Mesothelial cell of epicardium (in vitro differentiated cells): ENCODE measurements at regions not wholly inside any gene's neighbourhood (a gene's known extent, or its start where the extent isn't known, plus 50 kb on each side); places are given as distances from the start of the nearest gene placed in this dataset.

Source experiments
- DNase-seq, 2 experiments: peaks; one replicate each; pipeline ENCODE4 v3.0.0; 2021; ENCODE audit warnings: low spot score in 2 of 2; ENCODE audit not compliant: unreplicated experiment in 2 of 2
- H3K27ac Mint-ChIP-seq: 2 replicates; pipeline ENCODE4 v1.8.0; 2021; ENCODE audit warnings: mixed read lengths
- H3K27me3 Mint-ChIP-seq: 2 replicates; pipeline ENCODE4 v1.8.0; 2021; ENCODE audit warnings: low read depth, mixed read lengths
- H3K36me3 Mint-ChIP-seq: 2 replicates; pipeline ENCODE4 v1.8.0; 2021; ENCODE audit warnings: mixed read lengths
- H3K4me1 Mint-ChIP-seq: 2 replicates; pipeline ENCODE4 v1.8.0; 2021; ENCODE audit warnings: mixed read lengths
- H3K4me3 Mint-ChIP-seq: 2 replicates; pipeline ENCODE4 v1.8.0; 2021; ENCODE audit warnings: mild to moderate bottlenecking, moderate library complexity, mixed read lengths
- H3K9me3 Mint-ChIP-seq: 2 replicates; pipeline ENCODE4 v1.8.0; 2021; ENCODE audit warnings: mixed read lengths
- TF ChIP-seq, protein P1 (sequence below): fragments of 200-600 bp; sonication (generic); IDR thresholded peaks from one replicate; pipeline ENCODE4 v1.5.0; 2021; ENCODE audit warnings: antibody characterized with exemption; ENCODE audit not compliant: unreplicated experiment

DNA sequence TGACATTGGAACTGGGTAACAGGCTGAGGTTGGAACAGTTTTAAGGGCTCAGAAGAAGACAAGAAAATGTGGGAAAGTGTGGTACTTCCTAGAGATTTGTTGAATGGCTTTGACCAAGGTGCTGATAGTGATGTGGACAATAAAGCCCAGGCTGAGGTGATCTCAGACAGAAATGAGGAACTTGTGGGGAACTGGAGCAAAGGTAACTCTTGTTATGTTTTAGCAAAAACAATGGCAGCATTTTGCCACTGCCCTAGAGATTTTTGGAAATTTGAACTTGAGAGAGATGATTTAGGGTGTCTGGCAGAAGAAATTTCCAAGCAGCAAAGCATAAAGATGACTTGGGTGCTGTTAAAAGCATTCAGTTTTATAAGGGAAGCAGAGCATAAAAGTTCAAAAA, 474.7 kb upstream of the ADGRB3 start:
- Mint-ChIP-seq H3K27me3 (no peaks in the 10 kb centered on the region), H3K9me3 (peaks cover 12% of the 10 kb centered on the region), H3K4me1 (no peaks in the 10 kb centered on the region), H3K36me3 (no peaks in the 10 kb centered on the region), H3K4me3 (no peak overlapping the region), H3K27ac (no peak overlapping the region)
- no peak for DNase-seq
- TF ChIP-seq, protein P1, sequence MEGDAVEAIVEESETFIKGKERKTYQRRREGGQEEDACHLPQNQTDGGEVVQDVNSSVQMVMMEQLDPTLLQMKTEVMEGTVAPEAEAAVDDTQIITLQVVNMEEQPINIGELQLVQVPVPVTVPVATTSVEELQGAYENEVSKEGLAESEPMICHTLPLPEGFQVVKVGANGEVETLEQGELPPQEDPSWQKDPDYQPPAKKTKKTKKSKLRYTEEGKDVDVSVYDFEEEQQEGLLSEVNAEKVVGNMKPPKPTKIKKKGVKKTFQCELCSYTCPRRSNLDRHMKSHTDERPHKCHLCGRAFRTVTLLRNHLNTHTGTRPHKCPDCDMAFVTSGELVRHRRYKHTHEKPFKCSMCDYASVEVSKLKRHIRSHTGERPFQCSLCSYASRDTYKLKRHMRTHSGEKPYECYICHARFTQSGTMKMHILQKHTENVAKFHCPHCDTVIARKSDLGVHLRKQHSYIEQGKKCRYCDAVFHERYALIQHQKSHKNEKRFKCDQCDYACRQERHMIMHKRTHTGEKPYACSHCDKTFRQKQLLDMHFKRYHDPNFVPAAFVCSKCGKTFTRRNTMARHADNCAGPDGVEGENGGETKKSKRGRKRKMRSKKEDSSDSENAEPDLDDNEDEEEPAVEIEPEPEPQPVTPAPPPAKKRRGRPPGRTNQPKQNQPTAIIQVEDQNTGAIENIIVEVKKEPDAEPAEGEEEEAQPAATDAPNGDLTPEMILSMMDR, result no peak

DNA sequence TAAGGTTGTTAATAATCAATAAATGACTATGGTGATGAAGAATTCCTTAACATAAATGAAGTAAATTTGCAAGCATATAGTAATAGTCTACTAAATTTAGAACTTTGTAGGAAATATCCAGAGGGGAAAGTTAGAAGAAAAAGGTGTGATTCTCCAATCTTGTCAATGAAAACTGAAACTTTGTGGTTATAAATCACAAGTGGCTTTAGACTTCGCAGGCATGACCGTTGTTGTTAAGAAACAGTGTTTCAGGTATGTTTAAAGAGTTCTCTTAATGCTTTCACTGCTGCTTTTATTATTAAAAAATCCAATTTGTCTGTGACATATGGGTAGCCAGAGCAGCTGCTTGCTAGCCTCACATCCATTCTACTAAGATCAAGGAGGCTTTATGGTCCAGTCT, 475.6 kb upstream of the ADGRB3 start:
- no peaks in the 10 kb centered on the region for H3K4me1 Mint-ChIP-seq
- no peak overlapping the region for H3K27ac Mint-ChIP-seq
- DNase-seq, result no peak
- TF ChIP-seq, protein P1, result no peak
- no peaks in the 10 kb centered on the region for H3K27me3 Mint-ChIP-seq
- H3K4me3 Mint-ChIP-seq, result no peak overlapping the region
- no peaks in the 10 kb centered on the region for H3K36me3 Mint-ChIP-seq
- peaks cover 12% of the 10 kb centered on the region for H3K9me3 Mint-ChIP-seq

DNA sequence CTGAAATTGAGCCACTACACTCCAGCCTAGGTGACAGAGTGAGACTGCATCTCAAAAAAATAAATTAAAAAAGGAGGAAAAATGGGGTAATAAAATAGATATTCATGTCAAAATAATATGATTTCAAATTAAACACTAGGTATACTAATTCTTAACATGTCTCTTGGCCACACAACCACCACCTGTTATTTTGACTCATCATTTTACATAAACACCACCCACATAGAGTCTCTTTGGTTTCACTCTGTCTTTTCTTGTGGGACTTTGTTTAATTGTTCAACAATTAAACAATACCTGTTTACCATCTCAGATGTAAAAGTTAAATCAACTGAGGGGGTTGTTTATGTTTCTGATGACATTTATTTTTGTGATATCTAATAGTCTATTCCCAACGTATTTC, 476.8 kb upstream of the ADGRB3 start:
- Mint-ChIP-seq H3K9me3 (peaks cover 16% of the 10 kb centered on the region), H3K27ac (no peak overlapping the region), H3K36me3 (no peaks in the 10 kb centered on the region), H3K4me1 (no peaks in the 10 kb centered on the region), H3K27me3 (no peaks in the 10 kb centered on the region), H3K4me3 (no peak overlapping the region)
- TF ChIP-seq, protein P1, result no peak
- no peak for DNase-seq

DNA sequence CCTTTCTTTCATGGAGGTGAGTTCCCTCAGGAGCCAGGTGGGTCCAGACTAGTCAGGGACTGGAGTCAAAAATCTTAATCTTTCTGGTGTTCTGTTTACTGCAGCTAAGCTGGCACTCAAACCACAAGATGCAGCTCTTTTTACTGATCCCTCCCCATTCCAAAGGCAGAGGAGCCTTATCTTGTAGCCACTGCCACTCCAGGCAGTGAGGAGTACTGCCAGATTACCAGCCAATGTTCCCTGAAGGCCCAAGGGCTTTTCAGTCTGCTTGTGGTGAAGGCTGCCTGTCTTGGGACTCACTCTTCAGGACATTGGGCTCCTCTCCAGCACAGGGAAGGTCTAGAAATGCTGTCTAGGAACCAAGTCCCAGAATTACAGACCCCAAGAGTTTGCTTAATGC, 490.4 kb upstream of the ADGRB3 start:
- Mint-ChIP-seq H3K27ac (no peak overlapping the region), H3K9me3 (peaks cover 26% of the 10 kb centered on the region), H3K4me3 (no peak overlapping the region), H3K36me3 (no peaks in the 10 kb centered on the region), H3K27me3 (no peaks in the 10 kb centered on the region), H3K4me1 (no peaks in the 10 kb centered on the region)
- no peak for DNase-seq
- TF ChIP-seq, protein P1, result no peak

DNA sequence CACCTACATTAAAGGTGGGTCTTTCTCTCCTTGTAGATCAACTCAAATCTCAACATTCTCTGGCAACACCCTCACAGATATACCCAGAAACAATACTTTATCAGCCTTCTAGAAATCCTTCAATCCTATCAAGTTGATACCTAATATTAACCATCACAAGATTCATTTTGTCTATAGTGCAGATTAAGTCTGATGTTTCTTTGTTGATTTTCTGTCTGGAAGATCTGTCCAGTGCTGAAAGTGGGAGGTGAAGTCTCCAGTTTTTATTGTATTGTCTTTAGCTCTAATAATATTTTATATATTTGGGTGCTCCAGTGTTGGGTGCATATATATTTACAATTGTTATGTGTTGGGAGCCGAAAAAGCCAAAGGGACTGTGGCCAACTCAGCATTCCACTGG, 493.9 kb upstream of the ADGRB3 start:
- H3K9me3 Mint-ChIP-seq, result peaks cover 23% of the 10 kb centered on the region
- no peak overlapping the region for H3K27ac Mint-ChIP-seq
- TF ChIP-seq, protein P1, result no peak
- no peaks in the 10 kb centered on the region for H3K27me3 Mint-ChIP-seq
- H3K36me3 Mint-ChIP-seq, result no peaks in the 10 kb centered on the region
- no peaks in the 10 kb centered on the region for H3K4me1 Mint-ChIP-seq
- H3K4me3 Mint-ChIP-seq, result no peak overlapping the region
- no peak for DNase-seq

DNA sequence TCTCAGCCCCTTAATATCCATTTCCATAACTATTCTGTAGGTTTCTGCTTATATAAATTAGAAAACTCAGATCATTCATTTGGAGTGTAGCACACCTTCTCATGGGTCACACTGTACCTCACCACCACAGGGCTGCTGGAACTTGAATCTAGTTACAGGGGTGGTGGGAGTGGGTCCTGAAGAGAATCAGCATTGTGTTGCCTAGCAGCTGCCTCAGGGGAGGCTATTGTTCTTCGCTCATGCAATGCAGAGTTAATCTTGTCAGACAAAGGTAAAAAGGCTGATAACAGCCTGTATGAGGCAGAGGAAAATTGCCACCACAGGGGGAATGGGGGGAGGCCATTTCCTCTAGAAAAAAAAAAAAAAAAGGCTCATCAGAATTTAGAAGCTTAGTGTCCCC, 496.0 kb upstream of the ADGRB3 start:
- TF ChIP-seq, protein P1, result no peak
- H3K4me1 Mint-ChIP-seq, result no peaks in the 10 kb centered on the region
- H3K27ac Mint-ChIP-seq, result no peak overlapping the region
- H3K27me3 Mint-ChIP-seq, result no peaks in the 10 kb centered on the region
- H3K9me3 Mint-ChIP-seq, result peaks cover 23% of the 10 kb centered on the region
- H3K4me3 Mint-ChIP-seq, result no peak overlapping the region
- no peaks in the 10 kb centered on the region for H3K36me3 Mint-ChIP-seq
- DNase-seq, result no peak
